GM19468 (cell line): ENCODE measurements at regions not wholly inside any gene's neighbourhood (a gene's known extent, or its start where the extent isn't known, plus 50 kb on each side); places are given as distances from the start of the nearest gene placed in this dataset.

Experiments
- ATAC-seq: cut with Tn5 transposase; IDR thresholded peaks from one replicate; pipeline ENCODE4 v1.9.1; 2021; ENCODE audit warnings: mild to moderate bottlenecking, moderate library complexity, moderate number of reproducible peaks; ENCODE audit not compliant: unreplicated experiment; ENCODE audit errors: extremely low read depth

- no peak for ATAC-seq
These were observed 59.9 kb downstream of the BMP4 start for GRCh38 chr14:53896726-53897125.

- no peak for ATAC-seq
These were observed 62.2 kb downstream of the BMP4 start for GRCh38 chr14:53894456-53894855.

GRCh38 chr14:53893374-53893773 lies 63.3 kb downstream of the BMP4 start:
- no peak for ATAC-seq

- no peak for ATAC-seq
These were observed 66.0 kb downstream of the BMP4 start for GRCh38 chr14:53890611-53891101.

GRCh38 chr14:53888535-53889386 lies 67.9 kb downstream of the BMP4 start:
- no peak for ATAC-seq

GRCh38 chr14:53885136-53885640 lies 71.4 kb downstream of the BMP4 start:
- ATAC-seq, result no peak

- ATAC-seq, result no peak
These were observed 72.0 kb downstream of the BMP4 start for GRCh38 chr14:53884601-53885000.

- no peak for ATAC-seq
These were observed 72.9 kb downstream of the BMP4 start for GRCh38 chr14:53883739-53884138.

GRCh38 chr14:53882684-53883083 lies 73.9 kb downstream of the BMP4 start:
- ATAC-seq, result no peak

GRCh38 chr14:53881921-53882320 lies 74.7 kb downstream of the BMP4 start:
- ATAC-seq, result no peak

- no peak for ATAC-seq
These were observed 75.3 kb downstream of the BMP4 start for GRCh38 chr14:53881161-53881871.

GRCh38 chr14:53880761-53881160 lies 75.9 kb downstream of the BMP4 start:
- ATAC-seq, result no peak

- ATAC-seq, result no peak
These were observed 76.9 kb downstream of the BMP4 start for GRCh38 chr14:53879747-53880146.

- no peak for ATAC-seq
These were observed 77.5 kb downstream of the BMP4 start for GRCh38 chr14:53879022-53879686.

GRCh38 chr14:53875324-53875897 lies 81.2 kb downstream of the BMP4 start:
- ATAC-seq, result no peak

GRCh38 chr14:53874704-53875103 lies 81.9 kb downstream of the BMP4 start:
- no peak for ATAC-seq

GRCh38 chr14:53872681-53873089 lies 83.9 kb downstream of the BMP4 start:
- no peak for ATAC-seq

- no peak for ATAC-seq
These were observed 84.7 kb downstream of the BMP4 start for GRCh38 chr14:53871951-53872350.

GRCh38 chr14:53871011-53871410 lies 85.6 kb downstream of the BMP4 start:
- ATAC-seq, result no peak

GRCh38 chr14:53865711-53866110 lies 90.9 kb downstream of the BMP4 start:
- no peak for ATAC-seq
